H1 (cell line): ENCODE measurements at regions not wholly inside any gene's neighbourhood (a gene's known extent, or its start where the extent isn't known, plus 50 kb on each side); places are given as distances from the start of the nearest gene placed in this dataset.

ENCODE experiments used
- CTCF ChIA-PET: fragments of 300-600 bp; sonication (Branson Sonifier 250); formaldehyde crosslinking; loops from one replicate; lab custom pipeline; 2021; ENCODE audit not compliant: partially characterized antibody; lab: Charles Lee
- POLR2A ChIA-PET: fragments of 300-600 bp; sonication (Branson Sonifier 250); formaldehyde crosslinking; loops from one replicate; lab custom pipeline; 2021; ENCODE audit warnings: inconsistent platforms; ENCODE audit not compliant: partially characterized antibody; lab: Charles Lee
- DNase-seq, 2 experiments: peaks; one replicate each; pipeline versions ENCODE4 v3.0.0 to v3.0.0-alpha.2; 2010 to 2022; ENCODE audit warnings: low spot score in 2 of 2, low read depth in 1 of 2, mixed read lengths in 1 of 2
- FAIRE-seq: peaks from 2 replicates; lab custom pipeline; 2011; peaks lifted over from hg19 to GRCh38; lab: Jason Lieb, UNC
- H2AFZ ChIP-seq: 2 replicates; pipeline ENCODE4 v1.8.1; 2012; ENCODE audit warnings: low read length, inconsistent platforms
- H2AK5ac ChIP-seq: 2 replicates; pipeline ENCODE4 v1.6.1; 2013; ENCODE audit warnings: low read depth, low read length
- H2BK120ac ChIP-seq: replicated peaks from 2 replicates; pipeline ENCODE3; 2013; ENCODE audit warnings: low read depth, low read length, inconsistent platforms
- H2BK12ac ChIP-seq: 2 replicates; pipeline ENCODE4 v1.6.1; 2013; ENCODE audit warnings: low read depth, low read length
- H2BK15ac ChIP-seq: 2 replicates; pipeline ENCODE4 v1.6.1; 2013; ENCODE audit warnings: low read length
- H2BK20ac ChIP-seq: 2 replicates; pipeline ENCODE4 v1.6.1; 2013; ENCODE audit warnings: low read length
- H2BK5ac ChIP-seq: 2 replicates; pipeline ENCODE4 v1.6.1; 2013; ENCODE audit warnings: low read depth, low read length
- H3K14ac ChIP-seq: 2 replicates; pipeline ENCODE4 v1.6.1; 2013; ENCODE audit warnings: inconsistent platforms; ENCODE audit not compliant: insufficient read length
- H3K18ac ChIP-seq: 2 replicates; pipeline ENCODE4 v1.6.1; 2013; ENCODE audit warnings: low read length; ENCODE audit errors: extremely low read depth
- H3K23ac ChIP-seq: 2 replicates; pipeline ENCODE4 v1.6.1; 2013; ENCODE audit warnings: inconsistent platforms; ENCODE audit not compliant: insufficient read length
- H3K23me2 ChIP-seq: 2 replicates; pipeline ENCODE4 v1.6.1; 2013; ENCODE audit warnings: low read depth, low read length
- H3K27ac ChIP-seq: 2 replicates; pipeline ENCODE4 v1.6.1; 2011; ENCODE audit warnings: low read depth, low read length, inconsistent platforms
- H3K27me3 ChIP-seq, 4 experiments: replicated peaks in 1 of 4; 1 replicate in 1 of 4; 2 replicates in 3 of 4; pipeline versions ENCODE4 v1.6.1 to v1.8.1; 2011 to 2013; ENCODE audit warnings: low read length in 3 of 4, mild to moderate bottlenecking in 3 of 4, inconsistent platforms in 2 of 4, mixed read lengths in 2 of 4, moderate library complexity in 1 of 4; ENCODE audit not compliant: control insufficient read depth in 3 of 4, insufficient read depth in 3 of 4; ENCODE audit errors: extremely low read depth in 1 of 4
- H3K36me3 ChIP-seq, 4 experiments: 2 replicates each; pipeline versions ENCODE4 v1.6.1 to v1.8.1; 2011 to 2013; ENCODE audit warnings: mild to moderate bottlenecking in 4 of 4, low read length in 3 of 4, moderate library complexity in 2 of 4, control low read depth in 1 of 4, inconsistent platforms in 1 of 4; ENCODE audit not compliant: insufficient read depth in 4 of 4, control insufficient read depth in 2 of 4
- H3K4ac ChIP-seq: replicated peaks from 2 replicates; pipeline ENCODE3; 2013; ENCODE audit warnings: low read length, low read depth, mixed read lengths, inconsistent platforms; ENCODE audit not compliant: insufficient read length
- H3K4me1 ChIP-seq, 4 experiments: replicated peaks in 1 of 4; 1 replicate in 1 of 4; 2 replicates in 3 of 4; pipeline versions ENCODE4 v1.6.1 to v1.8.1; 2011 to 2013; ENCODE audit warnings: low read length in 3 of 4, inconsistent platforms in 2 of 4, mixed read lengths in 1 of 4; ENCODE audit not compliant: insufficient read depth in 4 of 4, control insufficient read depth in 3 of 4
- H3K4me2 ChIP-seq, 2 experiments: 2 replicates each; pipeline versions ENCODE4 v1.6.1 to v1.8.1; 2011 to 2013; ENCODE audit warnings: low read depth in 2 of 2, low read length in 2 of 2, control low read depth in 1 of 2, inconsistent platforms in 1 of 2, mild to moderate bottlenecking in 1 of 2; ENCODE audit not compliant: insufficient read depth in 1 of 2
- H3K4me3 ChIP-seq, 4 experiments: fragments of 200-600, 300-600 bp in 1 of 4; sonication (generic), shearing (Covaris generic), sonication (Bioruptor Twin) in 1 of 4; 2 replicates each; pipeline versions ENCODE4 v1.5.1 to v1.8.1; 2011 to 2016; ENCODE audit warnings: low read length in 4 of 4, low read depth in 3 of 4, control low read depth in 2 of 4, inconsistent platforms in 2 of 4, mild to moderate bottlenecking in 2 of 4, mixed read lengths in 1 of 4, moderate library complexity in 1 of 4; ENCODE audit not compliant: insufficient read depth in 2 of 4; ENCODE audit errors: extremely low read depth in 1 of 4
- H3K56ac ChIP-seq: replicated peaks from 2 replicates; pipeline ENCODE3; 2013; ENCODE audit warnings: low read depth, mild to moderate bottlenecking, mixed read lengths, low read length, inconsistent platforms; ENCODE audit not compliant: insufficient read length
- H3K79me1 ChIP-seq: 2 replicates; pipeline ENCODE4 v1.6.1; 2013; ENCODE audit warnings: low read depth, low read length, control low read depth
- H3K79me2 ChIP-seq, 2 experiments: 2 replicates each; pipeline versions ENCODE4 v1.6.1 to v1.8.1; 2012 to 2013; ENCODE audit warnings: low read length in 2 of 2, mild to moderate bottlenecking in 2 of 2, inconsistent platforms in 1 of 2; ENCODE audit not compliant: insufficient read depth in 2 of 2, control insufficient read depth in 1 of 2
- H3K9ac ChIP-seq, 4 experiments: replicated peaks in 1 of 4; 1 replicate in 1 of 4; 2 replicates in 3 of 4; pipeline versions ENCODE4 v1.6.1 to v1.8.1; 2011 to 2013; ENCODE audit warnings: low read depth in 3 of 4, low read length in 3 of 4, control low read depth in 2 of 4, mild to moderate bottlenecking in 2 of 4, moderate library complexity in 2 of 4, inconsistent platforms in 1 of 4; ENCODE audit errors: extremely low read depth in 1 of 4
- H3K9me3 ChIP-seq, 2 experiments: 2 replicates each; pipeline versions ENCODE4 v1.6.1 to v1.8.1; 2012 to 2013; ENCODE audit warnings: mild to moderate bottlenecking in 2 of 2, moderate library complexity in 2 of 2, control low read depth in 1 of 2, inconsistent platforms in 1 of 2, low read depth in 1 of 2, low read length in 1 of 2, mixed read lengths in 1 of 2; ENCODE audit not compliant: insufficient read depth in 2 of 2
- H4K20me1 ChIP-seq, 2 experiments: replicated peaks in 1 of 2; 2 replicates each; pipeline versions ENCODE3 to v1.8.1; 2011 to 2013; ENCODE audit warnings: inconsistent platforms in 2 of 2, low read length in 2 of 2, mild to moderate bottlenecking in 1 of 2; ENCODE audit not compliant: insufficient read depth in 2 of 2, control insufficient read depth in 1 of 2
- H4K5ac ChIP-seq: 2 replicates; pipeline ENCODE4 v1.6.1; 2013; ENCODE audit warnings: low read length, low read depth, mixed read lengths, inconsistent platforms; ENCODE audit not compliant: insufficient read length
- H4K8ac ChIP-seq: 2 replicates; pipeline ENCODE4 v1.8.0; 2013; ENCODE audit warnings: mild to moderate bottlenecking, moderate library complexity, low read length, inconsistent platforms; ENCODE audit not compliant: insufficient read depth; ENCODE audit errors: extremely low read depth
- H4K91ac ChIP-seq: replicated peaks from 2 replicates; pipeline ENCODE3; 2013; ENCODE audit warnings: low read length, mixed read lengths, inconsistent platforms; ENCODE audit not compliant: insufficient read length
- BACH1 ChIP-seq: IDR thresholded peaks from 2 replicates; pipeline ENCODE4 v1.6.1; 2012; ENCODE audit warnings: low read length, improper control_type of control experiment
- CREB1 ChIP-seq: IDR thresholded peaks from 2 replicates; pipeline ENCODE4 v1.6.1; 2012; ENCODE audit warnings: inconsistent platforms
- EGR1 ChIP-seq: IDR thresholded peaks from 2 replicates; pipeline ENCODE4 v1.6.1; 2011; ENCODE audit warnings: low read depth, low read length, borderline replicate concordance
- FOSL1 ChIP-seq: IDR thresholded peaks from 2 replicates; pipeline ENCODE4 v1.6.1; 2011; ENCODE audit warnings: mild to moderate bottlenecking, low read depth, low read length, moderate library complexity; ENCODE audit not compliant: insufficient read depth
- KDM1A ChIP-seq: fragments of 200-600, 300-600 bp; sonication (generic); IDR thresholded peaks from 2 replicates; pipeline ENCODE4 v1.7.1; 2016; ENCODE audit warnings: mild to moderate bottlenecking, low read length, borderline replicate concordance
- POLR2A ChIP-seq, 2 experiments: IDR thresholded peaks; 1 replicate in 1 of 2; 2 replicates in 1 of 2; pipeline ENCODE4 v1.6.1; 2011; ENCODE audit warnings: low read depth in 2 of 2, low read length in 2 of 2, mild to moderate bottlenecking in 2 of 2; ENCODE audit errors: control extremely low read depth in 1 of 2
- RNF2 ChIP-seq: fragments of 200-900, 300-1000 bp; sonication (generic); IDR thresholded peaks from 2 replicates; pipeline ENCODE4 v1.7.1; 2016; ENCODE audit warnings: borderline replicate concordance, low read depth, mild to moderate bottlenecking, antibody characterized with exemption, low read length; ENCODE audit not compliant: poor library complexity, severe bottlenecking; ENCODE audit errors: missing control alignments
- YY1 ChIP-seq: IDR thresholded peaks from 2 replicates; pipeline ENCODE4 v1.6.1; 2011; ENCODE audit warnings: low read depth, mild to moderate bottlenecking, low read length
- WGBS, 2 experiments: shearing (Covaris generic) in 1 of 2; methylation state at CpG; one replicate each; pipeline versions ENCODE4 v1.1.6 to v1.1.7; 2013 to 2015; ENCODE audit warnings: low lambda C conversion rate in 2 of 2, mixed read lengths in 2 of 2, inconsistent platforms in 1 of 2, low coverage in 1 of 2, missing lambda C conversion rate in 1 of 2; ENCODE audit not compliant: insufficient replicate concordance in 2 of 2, insufficient coverage in 1 of 2, insufficient read length in 1 of 2; ENCODE audit errors: extremely low coverage in 1 of 2, missing lambda C conversion rate in 1 of 2; 5-methylcytosine and 5-hydroxymethylcytosine counted together
- TF ChIP-seq, protein P1 (sequence below): IDR thresholded peaks from 2 replicates; pipeline ENCODE4 v1.6.1; 2012; ENCODE audit warnings: inconsistent platforms

DNA sequence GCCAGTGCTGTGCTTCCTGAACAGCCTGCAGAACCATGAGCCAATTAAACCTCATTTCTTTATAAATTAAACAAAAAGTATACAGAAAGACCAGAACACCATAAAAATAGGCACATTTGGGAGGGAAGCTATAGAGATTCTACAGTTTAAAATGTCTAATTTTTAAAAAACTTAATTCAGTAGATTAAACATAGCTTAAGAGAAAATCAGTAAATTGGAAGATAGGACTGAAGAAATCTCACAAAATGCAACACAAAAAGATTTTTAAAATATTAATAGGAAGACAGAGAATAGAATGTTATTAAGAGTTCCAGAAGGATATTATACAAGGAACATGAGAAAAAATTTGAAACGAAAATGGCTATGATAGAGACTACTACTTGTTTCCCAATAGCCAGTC is 90.5 kb upstream of the SPTBN1 start:
- Histone ChIP-seq H2BK5ac (no peak overlapping the region), H2AK5ac (no peak overlapping the region), H3K23me2 (no peaks in the 10 kb centered on the region), H3K4ac (no peak overlapping the region), H2AFZ (no peak overlapping the region), H3K27ac (no peak overlapping the region), H3K79me2 (no peaks in the 10 kb centered on the region), H3K4me3 (no peak overlapping the region), H2BK12ac (no peak overlapping the region), H2BK20ac (no peak overlapping the region), H3K14ac (no peak overlapping the region), H3K4me2 (no peak overlapping the region), H3K9ac (no peak overlapping the region), H4K91ac (no peak overlapping the region), H3K36me3 (0 out of 8 replicates have a peak, but pooled peaks cover 0 to 4% (median 0%) of the 10 kb centered on the region in 4 experiments), H2BK15ac (no peak overlapping the region), H3K79me1 (no peaks in the 10 kb centered on the region), H4K20me1 (no peaks in the 10 kb centered on the region), H4K8ac (no peak overlapping the region), H3K4me1 (no peaks in the 10 kb centered on the region), H3K9me3 (peaks cover 14 to 17% of the 10 kb centered on the region in 2 experiments), H3K23ac (no peak overlapping the region), H3K56ac (no peak overlapping the region), H2BK120ac (no peak overlapping the region), H4K5ac (no peak overlapping the region), H3K18ac (no peak overlapping the region), H3K27me3 (no peaks in the 10 kb centered on the region)
- ChIA-PET CTCF (interaction anchor here (1.1 to 1.6 kb wide), 2 partner anchors 9 to 189 kb away, joined by 3 read pairs; no protein-coding TSS in a partner anchor), POLR2A (no interaction called here)
- 96% methylated on average over 1 of the region's 1 CpG; no CpG with 5 or more reads in 1 of the 2 experiments for WGBS, 2 experiments
- TF ChIP-seq BACH1 (no peak), RNF2 (no peak), KDM1A (no peak), FOSL1 (no peak), POLR2A (IDR thresholded peaks at IDR 0.05; ENCODE audit: control extremely low read depth in 1 of 2, low read depth in 2 of 2, low read length in 2 of 2) (no peak), CREB1 (no peak), EGR1 (no peak), YY1 (no peak)
- TF ChIP-seq, protein P1, sequence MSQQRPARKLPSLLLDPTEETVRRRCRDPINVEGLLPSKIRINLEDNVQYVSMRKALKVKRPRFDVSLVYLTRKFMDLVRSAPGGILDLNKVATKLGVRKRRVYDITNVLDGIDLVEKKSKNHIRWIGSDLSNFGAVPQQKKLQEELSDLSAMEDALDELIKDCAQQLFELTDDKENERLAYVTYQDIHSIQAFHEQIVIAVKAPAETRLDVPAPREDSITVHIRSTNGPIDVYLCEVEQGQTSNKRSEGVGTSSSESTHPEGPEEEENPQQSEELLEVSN = no peak
- no peak for FAIRE-seq
- no peak for DNase-seq
